GM19238 (cell line): ENCODE measurements at regions not wholly inside any gene's neighbourhood (a gene's known extent, or its start where the extent isn't known, plus 50 kb on each side); places are given as distances from the start of the nearest gene placed in this dataset.

ENCODE experiments used
- DNase-seq: peaks from one replicate; pipeline ENCODE4 v3.0.0; 2011; ENCODE audit warnings: low spot score; ENCODE audit not compliant: insufficient read length

DNA sequence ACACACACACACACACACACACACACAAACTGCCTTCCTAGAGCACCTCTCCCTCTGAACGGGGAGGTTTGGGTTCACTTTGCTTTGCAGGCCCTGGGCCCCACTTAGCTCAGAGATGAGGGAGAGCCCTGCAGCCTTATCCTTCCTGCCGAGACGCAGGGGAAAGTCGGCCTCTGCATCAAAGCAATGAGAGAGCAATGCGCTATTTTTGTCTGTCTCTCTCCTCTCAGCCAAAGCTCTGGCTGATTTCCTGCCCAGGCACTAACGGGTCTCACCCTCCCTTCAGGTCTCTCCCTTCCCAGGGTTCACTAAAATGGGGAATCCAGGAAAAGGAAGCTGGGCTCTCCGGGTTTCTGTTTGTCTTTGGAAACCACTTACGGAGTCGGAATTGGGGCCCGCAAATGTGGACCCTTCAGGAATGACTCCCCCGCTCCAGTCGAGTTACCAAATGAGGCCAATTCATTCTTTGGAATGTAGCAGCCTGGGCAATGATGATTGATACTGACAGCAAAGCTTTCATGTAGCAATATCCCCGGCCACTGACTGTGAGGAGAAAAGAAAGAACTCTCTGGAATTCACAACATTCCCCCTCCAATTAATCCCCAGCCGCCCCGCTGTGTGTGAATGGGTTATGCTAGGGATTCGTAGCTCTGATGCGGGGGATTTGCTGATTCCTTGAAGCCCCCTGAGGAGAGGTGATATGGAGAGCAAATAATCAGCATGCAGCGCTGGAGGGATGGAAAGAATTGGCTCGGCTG is 61.5 kb upstream of the WLS start:
- DNase-seq: no peak

DNA sequence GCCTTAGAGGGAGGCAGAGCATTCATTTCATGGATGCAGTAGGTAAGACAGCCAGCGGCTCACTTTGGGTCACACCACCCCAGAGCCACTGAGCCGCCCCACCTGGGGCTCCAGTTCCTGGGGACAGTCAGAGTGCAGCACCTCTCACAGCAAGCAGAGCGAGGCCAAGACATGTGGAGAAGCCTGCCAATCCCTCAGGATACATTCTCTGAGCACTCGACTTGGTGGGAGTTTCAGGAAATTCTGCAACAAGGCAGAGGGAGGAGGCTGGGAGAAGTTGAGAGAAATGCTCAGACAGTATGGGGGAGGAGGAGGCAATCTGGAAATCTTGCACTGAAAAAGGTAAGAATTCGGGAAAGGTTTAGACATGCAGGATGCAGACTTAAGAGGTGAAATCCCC is 60.8 kb upstream of the WLS start:
- no peak for DNase-seq

DNA sequence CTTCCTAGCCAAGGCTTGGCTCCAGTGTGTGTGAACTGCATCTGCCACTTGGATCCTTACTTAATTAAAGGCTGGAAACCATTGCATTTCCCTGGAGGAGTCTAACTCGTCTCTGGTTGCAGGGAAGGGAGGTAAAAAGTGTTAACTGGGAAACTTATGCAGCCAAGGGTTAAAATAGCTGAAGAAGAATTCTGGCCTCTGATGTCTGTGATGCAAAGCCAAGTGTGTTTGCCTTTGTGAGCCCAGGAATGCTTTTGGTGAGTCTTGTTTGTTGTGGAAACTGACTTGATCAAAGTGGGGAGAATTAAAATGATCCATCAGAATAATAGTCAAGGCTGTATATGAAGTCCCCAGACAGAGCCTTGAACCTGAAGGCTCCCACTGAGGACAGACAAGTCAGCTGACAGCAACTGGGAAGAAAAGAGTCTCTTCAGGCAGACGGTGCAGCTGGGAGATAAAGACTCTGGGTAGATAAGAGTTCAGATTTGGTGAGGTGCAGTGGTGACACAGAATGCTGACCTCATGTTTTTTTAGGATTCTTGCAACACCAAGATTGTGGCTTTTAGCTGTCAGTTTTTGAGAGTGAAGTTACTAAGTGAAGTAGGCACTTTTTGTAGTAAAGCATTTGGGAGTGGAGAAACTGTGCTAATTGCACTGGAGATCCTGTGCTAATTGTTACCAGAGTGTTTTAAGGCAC is 59.5 kb upstream of the WLS start:
- no peak for DNase-seq

DNA sequence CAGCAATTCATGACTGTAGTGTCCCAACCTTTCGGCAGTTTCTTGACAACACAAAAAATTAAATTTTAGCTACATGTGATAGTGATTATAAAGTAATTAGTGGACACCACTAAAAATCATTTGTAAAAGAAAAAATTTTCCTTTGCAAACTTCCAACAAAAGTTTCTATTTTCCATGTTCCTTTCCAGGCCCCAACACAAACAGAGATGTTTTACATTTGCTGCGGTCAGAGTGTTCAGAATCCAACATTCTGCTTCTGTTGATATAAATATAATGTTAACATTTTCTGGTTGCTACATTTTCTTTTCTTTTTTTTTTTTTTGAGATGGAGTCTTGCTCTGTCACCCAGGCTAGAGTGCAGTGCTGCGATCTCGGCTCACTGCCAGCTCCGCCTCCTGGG is 54.9 kb upstream of the WLS start:
- no peak for DNase-seq

DNA sequence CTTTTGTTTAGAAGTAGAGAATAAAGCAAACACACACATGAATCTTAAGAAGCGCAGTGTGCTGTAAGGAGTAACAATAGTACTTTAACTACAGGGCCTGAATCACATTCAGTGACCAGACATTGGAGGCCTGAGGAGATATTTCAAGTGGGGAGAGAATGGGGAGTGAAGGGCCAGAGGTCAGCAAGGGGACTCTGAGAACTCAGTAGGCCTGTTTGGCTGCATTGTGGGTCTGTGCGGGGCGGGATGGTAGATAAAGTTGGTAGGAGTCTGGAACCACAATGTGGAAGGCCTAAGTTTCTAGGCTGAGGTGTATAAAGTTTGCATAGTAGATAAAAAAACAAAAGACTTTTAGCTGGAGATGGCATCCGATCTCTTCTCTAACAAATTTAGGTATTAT is 52.7 kb upstream of the WLS start:
- DNase-seq: no peak

DNA sequence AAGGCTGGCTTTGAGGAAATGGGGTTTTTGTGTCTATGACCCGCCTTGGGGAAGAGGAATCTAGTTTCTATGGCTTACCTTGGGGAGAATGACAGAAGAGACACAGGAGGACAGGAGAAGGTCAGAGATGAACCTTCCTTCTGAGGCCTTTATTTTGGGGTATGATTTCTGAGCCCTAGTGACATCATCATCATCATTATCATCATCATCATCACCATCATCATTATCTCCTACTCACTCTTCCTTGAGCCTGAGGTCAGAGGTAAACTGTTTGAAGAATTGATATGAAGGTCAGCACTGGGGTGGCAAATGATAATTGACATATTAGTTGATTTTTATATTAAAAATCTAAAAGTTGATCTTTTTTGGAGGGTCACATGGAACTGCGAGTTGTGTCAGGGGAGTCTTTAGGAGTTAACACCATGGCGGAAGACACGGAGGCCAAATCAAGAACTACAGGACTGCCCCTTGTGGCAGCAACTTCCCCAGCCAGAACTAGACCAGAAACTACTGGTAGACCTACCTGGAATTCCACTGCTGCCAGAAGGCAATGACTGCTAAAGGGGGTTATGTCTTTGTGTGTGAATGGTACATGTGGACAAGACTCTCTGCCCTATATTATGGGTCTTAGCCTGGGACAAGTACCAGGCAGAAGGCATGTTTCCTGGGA is 49.8 kb upstream of the WLS start:
- DNase-seq: no peak
